ENCODE measurements at regions not wholly inside any gene's neighbourhood (a gene's known extent, or its start where the extent isn't known, plus 50 kb on each side); places are given as distances from the start of the nearest gene placed in this dataset.
A peak's percentile ranks its signal among the peaks of the same experiment; 100 is the strongest.

DNA sequence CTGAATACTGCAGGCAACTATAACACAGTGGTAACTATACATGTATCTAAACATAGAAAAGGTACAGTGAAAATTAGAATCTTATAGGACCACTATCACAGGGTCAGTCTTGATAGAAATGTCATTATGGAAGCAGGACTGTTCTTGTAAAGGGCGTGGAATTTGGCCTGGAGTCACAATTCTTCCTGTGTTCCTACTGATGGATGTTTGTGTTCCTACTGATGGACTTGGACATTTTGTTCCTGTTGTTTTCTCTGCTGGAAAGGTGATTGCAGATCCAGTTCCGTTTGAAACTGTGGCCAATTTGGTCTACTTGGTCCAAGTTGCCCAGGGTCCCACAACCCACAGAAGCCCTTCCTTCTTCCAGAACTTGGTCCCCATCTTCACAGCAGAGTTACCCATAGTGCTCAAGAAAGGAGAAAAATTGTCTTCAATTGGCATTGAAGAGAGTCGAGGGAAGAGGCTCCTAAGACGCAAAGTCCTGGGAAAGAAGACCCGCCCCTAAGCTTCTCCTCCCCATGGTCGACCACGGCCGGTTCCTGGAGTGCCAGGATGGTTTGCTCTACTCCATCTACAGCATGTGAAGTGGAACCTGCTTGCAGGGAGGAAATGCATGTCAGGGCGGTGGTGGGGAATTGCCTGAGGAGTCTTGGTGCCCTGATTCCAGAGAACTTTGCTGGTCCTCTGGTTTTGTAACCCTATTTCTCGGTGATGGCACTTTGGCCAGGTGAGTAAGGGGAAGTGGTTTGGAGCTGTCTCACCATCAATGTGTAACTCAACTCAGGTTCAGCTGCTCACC lies 102.8 kb upstream of the RAB12 start (continued):
- TF ChIP-seq, protein P1, sequence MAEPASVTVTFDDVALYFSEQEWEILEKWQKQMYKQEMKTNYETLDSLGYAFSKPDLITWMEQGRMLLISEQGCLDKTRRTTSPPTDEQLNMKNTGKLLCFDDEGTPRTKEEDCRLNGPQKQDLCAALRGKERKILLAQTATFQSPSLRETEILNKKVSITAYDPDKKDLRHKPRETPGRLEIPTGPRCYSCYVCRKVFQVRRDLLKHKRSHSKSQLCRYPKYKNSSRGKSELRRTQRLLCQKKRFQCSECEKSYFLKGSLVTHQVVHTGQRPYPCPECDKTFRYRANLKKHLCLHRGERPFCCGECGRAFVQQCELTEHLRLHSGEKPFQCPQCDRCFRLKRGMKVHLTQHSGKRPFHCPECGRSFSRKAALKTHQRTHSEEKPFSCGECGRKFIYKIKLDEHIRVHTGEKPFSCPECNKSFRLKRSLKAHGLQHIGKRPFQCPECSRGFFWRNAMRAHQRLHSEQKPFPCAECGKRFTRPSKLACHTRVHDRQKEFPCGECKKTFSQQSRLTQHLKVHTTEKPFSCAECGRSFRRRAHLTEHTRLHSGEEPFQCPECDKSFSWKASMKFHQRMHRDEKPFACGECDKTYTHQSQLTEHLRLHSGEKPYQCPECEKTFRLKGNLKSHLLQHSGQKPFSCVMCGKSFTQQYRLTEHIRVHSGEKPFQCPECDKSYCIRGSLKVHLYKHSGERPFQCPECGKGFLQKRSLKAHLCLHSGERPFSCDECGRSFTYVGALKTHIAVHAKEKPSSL (CRISPR knock-in tag; conservative IDR thresholded peaks at IDR 0.05): no peak
- no peak for TF ChIP-seq KAT7 (CRISPR knock-in tag; IDR thresholded peaks at IDR 0.05; ENCODE audit: borderline replicate concordance)

DNA sequence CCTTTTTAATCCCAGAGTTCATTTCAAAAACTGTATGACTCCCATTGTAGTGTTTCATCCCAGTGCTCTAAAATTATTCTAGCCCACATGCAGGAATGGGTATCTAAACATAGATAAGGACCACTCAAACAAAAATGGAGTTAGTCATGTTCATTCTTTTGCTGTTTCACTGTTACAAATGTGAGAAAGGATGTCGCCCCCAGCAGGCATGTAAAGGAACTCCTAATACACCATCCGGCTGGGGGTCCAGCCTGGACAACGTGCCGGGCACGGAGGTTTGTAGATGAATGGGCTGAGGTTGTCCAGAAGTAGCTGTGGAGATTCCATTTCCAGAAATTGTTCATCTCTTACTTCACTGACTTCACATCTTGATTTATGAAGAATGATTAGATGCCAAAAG lies 101.9 kb upstream of the RAB12 start:
- ATAC-seq (peak; percentile 66), DNase-seq (ENCODE audit: low spot score) (peak; percentile 47)
- ChIA-PET POLR2A (no interaction called here), CTCF (interaction anchor here (0.7 kb wide), 1 partner anchor 29 kb away, joined by 4 read pairs; no protein-coding TSS in a partner anchor)
- H3K4me1 Mint-ChIP-seq: no peaks in the 10 kb centered on the region
- no peak overlapping the region for H3K4me3 Mint-ChIP-seq
- H3K36me3 Mint-ChIP-seq: no peaks in the 10 kb centered on the region
- TF ChIP-seq MXD4 (CRISPR knock-in tag; IDR thresholded peaks at IDR 0.05; ENCODE audit: borderline replicate concordance): peak; percentile 63; the same call in 1 of the 2 replicates
- TF ChIP-seq, protein P2, sequence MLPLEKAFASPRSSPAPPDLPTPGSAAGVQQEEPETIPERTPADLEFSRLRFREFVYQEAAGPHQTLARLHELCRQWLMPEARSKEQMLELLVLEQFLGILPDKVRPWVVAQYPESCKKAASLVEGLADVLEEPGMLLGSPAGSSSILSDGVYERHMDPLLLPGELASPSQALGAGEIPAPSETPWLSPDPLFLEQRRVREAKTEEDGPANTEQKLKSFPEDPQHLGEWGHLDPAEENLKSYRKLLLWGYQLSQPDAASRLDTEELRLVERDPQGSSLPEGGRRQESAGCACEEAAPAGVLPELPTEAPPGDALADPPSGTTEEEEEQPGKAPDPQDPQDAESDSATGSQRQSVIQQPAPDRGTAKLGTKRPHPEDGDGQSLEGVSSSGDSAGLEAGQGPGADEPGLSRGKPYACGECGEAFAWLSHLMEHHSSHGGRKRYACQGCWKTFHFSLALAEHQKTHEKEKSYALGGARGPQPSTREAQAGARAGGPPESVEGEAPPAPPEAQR (CRISPR knock-in tag; IDR thresholded peaks at IDR 0.05): peak; percentile 74; the same call in 1 of the 2 replicates
- 0 out of 2 replicates have a peak, but pooled peaks have one; percentile 19 for TF ChIP-seq ZNF423 (CRISPR knock-in tag; IDR thresholded peaks at IDR 0.05)
- no peak for TF ChIP-seq ETV6 (CRISPR knock-in tag; IDR thresholded peaks at IDR 0.05)
- peak; percentile 88; the same call in 1 of the 2 replicates for TF ChIP-seq ZNF396 (CRISPR knock-in tag; IDR thresholded peaks at IDR 0.05; ENCODE audit: borderline replicate concordance)
- H3K27me3 Mint-ChIP-seq (ENCODE audit: low read depth): no peaks in the 10 kb centered on the region
- H3K27ac Mint-ChIP-seq: no peak overlapping the region
- H3K9me3 Mint-ChIP-seq: no peaks in the 10 kb centered on the region

DNA sequence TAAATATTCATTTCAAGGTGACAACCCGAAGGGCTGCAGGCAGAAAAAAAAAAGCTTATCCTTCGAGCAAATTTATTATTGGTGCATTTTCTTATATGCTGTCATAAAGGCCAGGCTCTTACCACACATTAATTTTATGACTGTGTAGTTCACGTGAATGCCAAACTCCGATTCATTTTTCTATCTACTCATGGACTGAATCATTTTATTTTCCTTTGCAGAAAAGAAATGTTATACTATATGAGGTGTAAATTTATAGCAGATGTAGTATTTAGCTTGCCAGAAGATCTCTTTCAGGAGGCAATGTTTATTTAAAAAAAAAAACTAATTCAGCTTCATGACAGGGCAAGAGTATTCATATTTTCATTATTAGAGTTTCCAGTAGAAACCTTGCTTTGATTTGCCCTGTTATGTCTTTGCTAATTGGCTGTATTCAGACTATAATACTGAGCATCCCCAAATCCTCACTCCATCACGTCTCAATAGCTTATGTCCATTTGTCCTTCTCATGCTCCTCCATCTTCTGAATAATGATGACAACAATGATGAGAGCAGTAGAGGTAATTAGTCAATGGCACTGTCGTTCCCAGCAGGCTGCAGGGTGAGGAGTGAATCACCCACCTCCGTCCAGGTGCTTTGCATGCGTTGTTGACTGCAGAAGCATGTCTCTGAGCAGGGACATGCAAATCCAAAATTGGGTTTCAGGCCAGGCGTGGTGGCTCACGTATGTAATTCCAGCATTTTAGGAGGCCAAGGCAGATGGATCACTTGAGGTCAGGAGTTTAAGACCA lies 101.1 kb upstream of the RAB12 start:
- ATAC-seq (no peak), DNase-seq (ENCODE audit: low spot score) (no peak)
- no peak for TF ChIP-seq NR3C1 (CRISPR knock-in tag; conservative IDR thresholded peaks at IDR 0.05; ENCODE audit: low read depth)
- TF ChIP-seq, protein P3, sequence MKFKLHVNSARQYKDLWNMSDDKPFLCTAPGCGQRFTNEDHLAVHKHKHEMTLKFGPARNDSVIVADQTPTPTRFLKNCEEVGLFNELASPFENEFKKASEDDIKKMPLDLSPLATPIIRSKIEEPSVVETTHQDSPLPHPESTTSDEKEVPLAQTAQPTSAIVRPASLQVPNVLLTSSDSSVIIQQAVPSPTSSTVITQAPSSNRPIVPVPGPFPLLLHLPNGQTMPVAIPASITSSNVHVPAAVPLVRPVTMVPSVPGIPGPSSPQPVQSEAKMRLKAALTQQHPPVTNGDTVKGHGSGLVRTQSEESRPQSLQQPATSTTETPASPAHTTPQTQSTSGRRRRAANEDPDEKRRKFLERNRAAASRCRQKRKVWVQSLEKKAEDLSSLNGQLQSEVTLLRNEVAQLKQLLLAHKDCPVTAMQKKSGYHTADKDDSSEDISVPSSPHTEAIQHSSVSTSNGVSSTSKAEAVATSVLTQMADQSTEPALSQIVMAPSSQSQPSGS (CRISPR knock-in tag; IDR thresholded peaks at IDR 0.05; ENCODE audit: borderline replicate concordance, low read depth): no peak
- no peak for TF ChIP-seq ELF4 (CRISPR knock-in tag; IDR thresholded peaks at IDR 0.05; ENCODE audit: low read depth)
- TF ChIP-seq CREM (CRISPR knock-in tag; IDR thresholded peaks at IDR 0.05): no peak
- TF ChIP-seq FOXJ3 (CRISPR knock-in tag; IDR thresholded peaks at IDR 0.05; ENCODE audit: borderline replicate concordance): no peak
- no peak for TF ChIP-seq ZNF121 (CRISPR knock-in tag; IDR thresholded peaks at IDR 0.05)
- no peak for TF ChIP-seq ZNF263 (CRISPR knock-in tag; IDR thresholded peaks at IDR 0.05; ENCODE audit: low read depth)
- TF ChIP-seq, protein P4, sequence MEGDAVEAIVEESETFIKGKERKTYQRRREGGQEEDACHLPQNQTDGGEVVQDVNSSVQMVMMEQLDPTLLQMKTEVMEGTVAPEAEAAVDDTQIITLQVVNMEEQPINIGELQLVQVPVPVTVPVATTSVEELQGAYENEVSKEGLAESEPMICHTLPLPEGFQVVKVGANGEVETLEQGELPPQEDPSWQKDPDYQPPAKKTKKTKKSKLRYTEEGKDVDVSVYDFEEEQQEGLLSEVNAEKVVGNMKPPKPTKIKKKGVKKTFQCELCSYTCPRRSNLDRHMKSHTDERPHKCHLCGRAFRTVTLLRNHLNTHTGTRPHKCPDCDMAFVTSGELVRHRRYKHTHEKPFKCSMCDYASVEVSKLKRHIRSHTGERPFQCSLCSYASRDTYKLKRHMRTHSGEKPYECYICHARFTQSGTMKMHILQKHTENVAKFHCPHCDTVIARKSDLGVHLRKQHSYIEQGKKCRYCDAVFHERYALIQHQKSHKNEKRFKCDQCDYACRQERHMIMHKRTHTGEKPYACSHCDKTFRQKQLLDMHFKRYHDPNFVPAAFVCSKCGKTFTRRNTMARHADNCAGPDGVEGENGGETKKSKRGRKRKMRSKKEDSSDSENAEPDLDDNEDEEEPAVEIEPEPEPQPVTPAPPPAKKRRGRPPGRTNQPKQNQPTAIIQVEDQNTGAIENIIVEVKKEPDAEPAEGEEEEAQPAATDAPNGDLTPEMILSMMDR (IDR thresholded peaks at IDR 0.05): no peak
- no peak for TF ChIP-seq MXD4 (CRISPR knock-in tag; IDR thresholded peaks at IDR 0.05; ENCODE audit: borderline replicate concordance)
- no peak for TF ChIP-seq RELA (CRISPR knock-in tag; IDR thresholded peaks at IDR 0.05; ENCODE audit: borderline replicate concordance)
- TF ChIP-seq ETV6 (CRISPR knock-in tag; IDR thresholded peaks at IDR 0.05): no peak
- TF ChIP-seq SOX15 (CRISPR knock-in tag; IDR thresholded peaks at IDR 0.05): no peak
- TF ChIP-seq, protein P5, sequence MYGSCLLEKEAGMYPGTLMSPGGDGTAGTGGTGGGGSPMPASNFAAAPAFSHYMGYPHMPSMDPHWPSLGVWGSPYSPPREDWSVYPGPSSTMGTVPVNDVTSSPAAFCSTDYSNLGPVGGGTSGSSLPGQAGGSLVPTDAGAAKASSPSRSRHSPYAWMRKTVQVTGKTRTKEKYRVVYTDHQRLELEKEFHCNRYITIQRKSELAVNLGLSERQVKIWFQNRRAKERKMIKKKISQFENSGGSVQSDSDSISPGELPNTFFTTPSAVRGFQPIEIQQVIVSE (CRISPR knock-in tag; IDR thresholded peaks at IDR 0.05; ENCODE audit: borderline replicate concordance): no peak
- no peak for TF ChIP-seq OVOL2 (CRISPR knock-in tag; IDR thresholded peaks at IDR 0.05; ENCODE audit: borderline replicate concordance)
- ChIA-PET POLR2A (no interaction called here), CTCF (interaction anchor here (0.7 kb wide), 1 partner anchor 30 kb away, joined by 4 read pairs; no protein-coding TSS in a partner anchor)
- H3K27me3 Mint-ChIP-seq (ENCODE audit: low read depth): no peaks in the 10 kb centered on the region
- H3K36me3 Mint-ChIP-seq: no peaks in the 10 kb centered on the region
- H3K4me3 Mint-ChIP-seq: no peak overlapping the region
- H3K9me3 Mint-ChIP-seq: no peaks in the 10 kb centered on the region
- H3K27ac Mint-ChIP-seq: no peak overlapping the region
- H3K4me1 Mint-ChIP-seq: no peaks in the 10 kb centered on the region
